SKM-1 treated with dmso at 0.1 percent for 144 hours (cell line): ENCODE measurements at regions not wholly inside any gene's neighbourhood (a gene's known extent, or its start where the extent isn't known, plus 50 kb on each side); places are given as distances from the start of the nearest gene placed in this dataset.

Source experiments
- DNase-seq: peaks from one replicate; lab custom pipeline; 2025; ENCODE audit not compliant: unreplicated experiment; lab: John Stamatoyannopoulos, UW

GRCh38 chr7:10802011-10802410 lies 171.7 kb upstream of the PHF14 start:
- no peak for DNase-seq

GRCh38 chr7:10802526-10802925 lies 171.1 kb upstream of the PHF14 start:
- DNase-seq: no peak

GRCh38 chr7:10803720-10804119 lies 170.0 kb upstream of the PHF14 start:
- no peak for DNase-seq

- DNase-seq: no peak
Measured at GRCh38 chr7:10804770-10805169, 168.9 kb upstream of the PHF14 start.

GRCh38 chr7:10815546-10815945 lies 158.1 kb upstream of the PHF14 start:
- no peak for DNase-seq

GRCh38 chr7:10821156-10821555 lies 152.5 kb upstream of the PHF14 start:
- DNase-seq: no peak

- no peak for DNase-seq
Measured at GRCh38 chr7:10824154-10824553, 149.5 kb upstream of the PHF14 start.

- DNase-seq: no peak
Measured at GRCh38 chr7:10838228-10838627, 135.4 kb upstream of the PHF14 start.

GRCh38 chr7:10845225-10845624 lies 128.4 kb upstream of the PHF14 start:
- DNase-seq: no peak

GRCh38 chr7:10855583-10855982 lies 118.1 kb upstream of the PHF14 start:
- no peak for DNase-seq

- no peak for DNase-seq
Measured at GRCh38 chr7:10860516-10860915, 113.2 kb upstream of the PHF14 start.

- DNase-seq: no peak
Measured at GRCh38 chr7:10863476-10863875, 110.2 kb upstream of the PHF14 start.

GRCh38 chr7:10874666-10875065 lies 99.0 kb upstream of the PHF14 start:
- DNase-seq: no peak

- no peak for DNase-seq
Measured at GRCh38 chr7:10875080-10875479, 98.6 kb upstream of the PHF14 start.

- no peak for DNase-seq
Measured at GRCh38 chr7:10888861-10889260, 84.8 kb upstream of the PHF14 start.

- peak; percentile 70 for DNase-seq
Measured at GRCh38 chr7:10889266-10889898, 84.3 kb upstream of the PHF14 start.

- no peak for DNase-seq
Measured at GRCh38 chr7:10908600-10908999, 65.1 kb upstream of the PHF14 start.

- DNase-seq: no peak
Measured at GRCh38 chr7:10910447-10910846, 63.2 kb upstream of the PHF14 start.

- no peak for DNase-seq
Measured at GRCh38 chr7:10912077-10912476, 61.6 kb upstream of the PHF14 start.

GRCh38 chr7:10913457-10913856 lies 60.2 kb upstream of the PHF14 start:
- no peak for DNase-seq

- DNase-seq: no peak
Measured at GRCh38 chr7:10918093-10918590, 55.5 kb upstream of the PHF14 start.

- no peak for DNase-seq
Measured at GRCh38 chr7:10919923-10920322, 53.7 kb upstream of the PHF14 start.
